IgD-negative memory B cell (primary cell): ENCODE measurements at regions not wholly inside any gene's neighbourhood (a gene's known extent, or its start where the extent isn't known, plus 50 kb on each side); places are given as distances from the start of the nearest gene placed in this dataset.

Source experiments
- H3K27ac Mint-ChIP-seq, 3 donors: one replicate each; pipeline ENCODE4 v1.8.0; 2020 to 2022; ENCODE audit warnings: mild to moderate bottlenecking in 3 of 3, mixed read lengths in 3 of 3, moderate library complexity in 1 of 3
- H3K27me3 Mint-ChIP-seq: one replicate; pipeline ENCODE4 v1.8.0; 2021; ENCODE audit warnings: mixed read lengths
- H3K36me3 Mint-ChIP-seq: one replicate; pipeline ENCODE4 v1.8.0; 2020; ENCODE audit warnings: mild to moderate bottlenecking, mixed read lengths
- H3K4me1 Mint-ChIP-seq, 3 donors: one replicate each; pipeline ENCODE4 v1.8.0; 2020 to 2022; ENCODE audit warnings: mixed read lengths in 3 of 3, mild to moderate bottlenecking in 1 of 3
- H3K4me3 Mint-ChIP-seq, 4 donors: one replicate each; pipeline ENCODE4 v1.8.0; 2020 to 2022; ENCODE audit warnings: mild to moderate bottlenecking in 4 of 4, mixed read lengths in 4 of 4, moderate library complexity in 3 of 4
- H3K9me3 Mint-ChIP-seq, 3 donors: one replicate each; pipeline ENCODE4 v1.8.0; 2020 to 2021; ENCODE audit warnings: mixed read lengths in 3 of 3, mild to moderate bottlenecking in 1 of 3

DNA sequence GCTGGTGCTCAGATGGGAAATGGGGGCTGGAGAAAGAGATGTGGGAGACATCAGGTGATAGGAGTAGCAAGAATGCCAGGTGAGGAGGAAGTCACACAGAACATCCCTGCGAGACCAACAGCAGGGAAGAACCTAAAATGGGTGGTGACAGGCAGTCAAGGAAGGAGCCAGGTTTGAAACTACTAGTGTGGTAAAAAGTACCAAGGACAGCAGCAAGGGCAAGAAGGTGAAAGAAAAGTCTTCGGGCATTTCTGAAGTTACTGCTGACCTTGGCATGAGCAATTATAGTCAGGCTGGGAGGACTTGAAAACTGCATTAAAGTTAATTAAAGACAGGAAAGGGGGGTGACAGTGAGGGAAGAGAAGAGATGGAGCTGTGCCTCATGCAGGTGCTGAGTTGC, 410.4 kb downstream of the RAD51AP2 start:
- Mint-ChIP-seq H3K36me3 (no peaks in the 10 kb centered on the region), H3K9me3 (no peaks in the 10 kb centered on the region), H3K27ac (no peak overlapping the region), H3K4me3 (no peak overlapping the region), H3K27me3 (peaks cover 1% of the 10 kb centered on the region), H3K4me1 (peaks cover 8 to 25% (median 14%) of the 10 kb centered on the region in 3 donors)

DNA sequence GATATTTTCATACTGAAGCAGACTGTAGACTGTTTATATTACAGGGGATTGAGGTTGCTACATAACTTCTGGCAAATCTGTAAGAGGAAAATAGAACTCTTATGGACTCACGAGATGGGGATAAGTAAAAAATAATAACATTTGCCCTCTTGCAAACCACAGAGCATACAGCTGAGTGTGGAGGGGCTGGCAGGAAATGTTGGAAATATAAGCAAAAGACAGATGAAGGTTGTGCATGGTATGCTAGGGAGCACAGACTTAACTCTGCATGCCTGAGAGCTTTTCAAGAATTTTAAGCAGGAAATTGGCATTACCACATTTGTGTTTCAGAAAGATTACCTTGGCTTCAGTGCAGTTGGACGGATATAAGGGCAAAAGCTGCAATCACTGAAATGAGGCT, 411.1 kb downstream of the RAD51AP2 start:
- Mint-ChIP-seq H3K9me3 (no peaks in the 10 kb centered on the region), H3K4me1 (peaks cover 8 to 25% (median 14%) of the 10 kb centered on the region in 3 donors), H3K27me3 (peaks cover 1% of the 10 kb centered on the region), H3K36me3 (no peaks in the 10 kb centered on the region), H3K4me3 (no peak overlapping the region), H3K27ac (no peak overlapping the region)

DNA sequence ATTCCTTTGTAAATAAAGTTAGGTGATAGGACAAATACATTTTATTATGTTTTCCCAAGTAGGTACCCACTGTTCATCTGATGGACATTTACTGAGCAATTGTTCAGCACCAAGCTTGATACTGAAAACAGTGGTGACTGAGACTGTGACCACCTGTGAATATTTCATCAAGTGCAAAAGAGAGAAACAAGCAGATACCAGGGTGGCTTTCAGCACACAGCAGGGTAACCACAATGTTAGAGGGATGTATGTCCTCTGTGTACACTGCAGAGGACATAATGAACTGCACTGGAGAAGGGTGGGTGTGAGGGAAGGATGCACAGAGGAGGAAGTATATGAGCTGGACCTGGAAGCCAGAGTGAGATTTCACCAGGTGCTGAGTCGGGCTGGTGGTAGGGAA, 411.8 kb downstream of the RAD51AP2 start:
- peaks cover 1% of the 10 kb centered on the region for H3K27me3 Mint-ChIP-seq
- no peaks in the 10 kb centered on the region for H3K36me3 Mint-ChIP-seq
- peaks cover 8 to 25% (median 14%) of the 10 kb centered on the region in 3 donors for H3K4me1 Mint-ChIP-seq
- no peak overlapping the region for H3K4me3 Mint-ChIP-seq
- no peaks in the 10 kb centered on the region for H3K9me3 Mint-ChIP-seq
- H3K27ac Mint-ChIP-seq: no peak overlapping the region

DNA sequence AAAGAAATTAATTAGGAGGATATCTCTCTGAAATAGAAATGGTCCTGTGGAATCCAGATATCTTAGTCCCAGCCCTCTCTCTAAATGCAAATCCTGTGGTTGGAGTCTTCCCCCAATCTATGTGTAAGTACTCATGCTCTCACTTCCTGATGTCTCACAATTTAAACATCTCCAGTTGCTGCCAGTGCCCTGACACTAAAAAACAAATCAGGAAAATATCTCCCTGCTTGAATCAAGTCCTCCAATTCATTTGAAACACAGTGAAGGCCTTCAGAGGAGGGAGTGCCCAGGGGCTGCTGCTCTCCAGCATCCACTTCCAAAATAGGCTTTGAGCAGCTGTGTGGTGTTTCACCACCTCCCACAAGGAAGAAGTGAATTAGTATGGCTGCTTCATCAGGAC, 413.8 kb downstream of the RAD51AP2 start:
- Mint-ChIP-seq H3K27me3 (peaks cover 1% of the 10 kb centered on the region), H3K27ac (no peak overlapping the region), H3K4me1 (peaks cover 8 to 25% (median 14%) of the 10 kb centered on the region in 3 donors), H3K4me3 (peak overlapping the region in 1 of 4 donors; percentile 7), H3K9me3 (no peaks in the 10 kb centered on the region), H3K36me3 (no peaks in the 10 kb centered on the region)

DNA sequence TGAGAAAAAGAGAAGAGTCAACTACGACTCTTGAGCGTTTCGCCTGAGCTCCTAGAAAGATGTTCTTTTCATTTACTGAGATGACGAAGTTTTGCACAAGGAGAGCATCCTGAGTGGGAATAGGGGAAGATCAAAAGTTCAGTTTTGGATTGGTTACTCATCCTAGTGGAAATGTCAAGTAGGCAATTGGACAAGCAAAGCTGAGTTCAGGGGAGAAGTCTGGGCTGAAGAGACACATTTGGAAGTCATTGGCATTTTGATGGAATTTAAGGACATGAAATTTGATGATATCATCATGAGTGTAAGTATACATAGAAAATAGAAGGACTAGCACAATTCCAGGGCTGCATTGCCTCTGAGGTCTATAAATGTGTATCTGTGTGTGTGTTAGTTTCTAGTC, 416.6 kb downstream of the RAD51AP2 start:
- Mint-ChIP-seq H3K9me3 (no peaks in the 10 kb centered on the region), H3K4me3 (no peak overlapping the region)

DNA sequence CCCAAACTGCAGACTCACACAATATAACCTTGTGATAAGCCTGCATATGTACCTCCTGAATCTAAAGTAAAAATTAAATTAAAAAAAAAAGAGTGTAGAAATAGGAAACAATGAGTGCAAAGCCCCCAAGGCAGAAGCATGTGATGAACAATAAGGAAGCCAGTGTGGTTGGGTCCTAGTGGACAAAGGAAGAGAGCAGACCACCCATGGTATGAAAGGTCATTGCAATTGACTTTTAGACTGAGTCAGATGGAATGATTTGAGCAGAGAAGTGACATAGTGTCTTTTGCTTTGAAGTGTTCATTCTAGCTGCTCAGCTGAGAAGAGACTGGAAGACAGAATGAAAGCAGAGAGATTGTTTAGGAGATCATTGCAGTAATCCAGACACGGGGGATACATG, 417.1 kb downstream of the RAD51AP2 start:
- Mint-ChIP-seq H3K4me1 (peaks cover 8 to 20% (median 11%) of the 10 kb centered on the region in 3 donors), H3K4me3 (no peak overlapping the region), H3K9me3 (no peaks in the 10 kb centered on the region), H3K27me3 (no peaks in the 10 kb centered on the region), H3K27ac (no peak overlapping the region), H3K36me3 (no peaks in the 10 kb centered on the region)

More for the DNA sequence above, 416.6 kb downstream of the RAD51AP2 start:
- H3K4me1 Mint-ChIP-seq: peaks cover 8 to 20% (median 11%) of the 10 kb centered on the region in 3 donors
- H3K36me3 Mint-ChIP-seq: no peaks in the 10 kb centered on the region
- no peak overlapping the region for H3K27ac Mint-ChIP-seq
- no peaks in the 10 kb centered on the region for H3K27me3 Mint-ChIP-seq

DNA sequence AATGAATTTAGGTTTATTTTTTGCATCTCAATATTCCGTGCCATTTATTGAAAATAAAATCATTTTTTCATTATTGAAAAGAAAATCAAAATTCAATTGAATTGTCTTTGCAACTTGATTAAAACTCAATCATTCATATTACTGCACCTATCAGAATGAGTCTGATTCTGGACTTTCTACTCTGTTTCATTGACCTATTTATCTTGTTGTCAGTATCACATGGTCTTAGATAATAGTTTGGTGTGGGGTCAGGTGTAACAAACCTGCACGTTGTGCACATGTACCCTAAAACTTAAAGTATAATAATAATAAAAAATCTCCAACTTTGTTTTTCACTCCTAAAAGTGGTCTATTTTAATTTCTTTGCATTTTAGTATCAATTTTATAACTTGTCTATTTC, 422.9 kb downstream of the RAD51AP2 start:
- no peak overlapping the region for H3K4me3 Mint-ChIP-seq
- H3K36me3 Mint-ChIP-seq: no peaks in the 10 kb centered on the region
- H3K9me3 Mint-ChIP-seq: peaks cover 0 to 4% (median 0%) of the 10 kb centered on the region in 3 donors
- H3K4me1 Mint-ChIP-seq: no peaks in the 10 kb centered on the region
- H3K27ac Mint-ChIP-seq: no peak overlapping the region
- peaks cover 1% of the 10 kb centered on the region for H3K27me3 Mint-ChIP-seq

DNA sequence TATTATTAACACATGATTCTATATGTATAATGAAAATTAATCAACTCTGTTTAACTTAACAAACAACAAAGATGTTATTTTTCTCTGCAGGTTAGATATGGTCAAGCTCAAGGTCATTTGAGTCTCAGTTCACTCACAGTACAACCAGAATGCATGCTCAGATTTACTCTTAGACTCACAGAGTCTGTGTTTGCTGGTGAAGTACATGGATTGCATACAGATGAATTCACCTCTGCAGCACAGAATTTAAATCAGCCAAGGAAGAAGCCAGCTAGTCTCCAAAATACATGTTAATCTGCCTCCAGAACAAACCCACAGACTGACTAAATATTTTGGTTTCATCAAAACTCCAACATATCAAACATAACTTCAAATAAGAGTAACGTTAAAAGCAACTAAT, 424.5 kb downstream of the RAD51AP2 start:
- no peak overlapping the region for H3K27ac Mint-ChIP-seq
- peaks cover 0 to 4% (median 0%) of the 10 kb centered on the region in 3 donors for H3K9me3 Mint-ChIP-seq

DNA sequence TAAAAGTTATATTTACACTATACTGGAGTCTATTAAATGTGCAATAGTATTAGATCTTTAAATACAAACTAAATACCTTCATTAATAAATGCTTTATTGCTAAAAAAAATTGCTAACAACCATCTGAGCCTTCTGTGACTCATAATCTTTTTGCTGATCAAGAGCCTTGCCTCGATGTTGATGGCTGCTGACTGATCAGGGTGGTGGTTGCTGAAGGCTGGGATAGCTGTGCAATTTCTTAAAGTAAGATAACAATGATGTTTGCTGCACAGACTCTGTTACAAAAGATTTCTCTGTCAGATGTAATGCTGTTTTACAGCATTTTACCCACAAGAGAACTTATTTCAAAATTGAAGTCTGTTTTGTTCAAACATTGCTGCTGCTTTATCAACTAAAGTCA, 421.4 kb upstream of the CYRIA start:
- no peak overlapping the region for H3K4me3 Mint-ChIP-seq
- peaks cover 0 to 4% (median 4%) of the 10 kb centered on the region in 3 donors for H3K9me3 Mint-ChIP-seq
- H3K36me3 Mint-ChIP-seq: no peaks in the 10 kb centered on the region
- H3K27me3 Mint-ChIP-seq: peaks cover 3% of the 10 kb centered on the region
- no peaks in the 10 kb centered on the region for H3K4me1 Mint-ChIP-seq
- no peak overlapping the region for H3K27ac Mint-ChIP-seq

More for the DNA sequence above, 424.5 kb downstream of the RAD51AP2 start:
- no peaks in the 10 kb centered on the region for H3K36me3 Mint-ChIP-seq
- peaks cover 1% of the 10 kb centered on the region for H3K27me3 Mint-ChIP-seq
- H3K4me1 Mint-ChIP-seq: no peaks in the 10 kb centered on the region
- no peak overlapping the region for H3K4me3 Mint-ChIP-seq

DNA sequence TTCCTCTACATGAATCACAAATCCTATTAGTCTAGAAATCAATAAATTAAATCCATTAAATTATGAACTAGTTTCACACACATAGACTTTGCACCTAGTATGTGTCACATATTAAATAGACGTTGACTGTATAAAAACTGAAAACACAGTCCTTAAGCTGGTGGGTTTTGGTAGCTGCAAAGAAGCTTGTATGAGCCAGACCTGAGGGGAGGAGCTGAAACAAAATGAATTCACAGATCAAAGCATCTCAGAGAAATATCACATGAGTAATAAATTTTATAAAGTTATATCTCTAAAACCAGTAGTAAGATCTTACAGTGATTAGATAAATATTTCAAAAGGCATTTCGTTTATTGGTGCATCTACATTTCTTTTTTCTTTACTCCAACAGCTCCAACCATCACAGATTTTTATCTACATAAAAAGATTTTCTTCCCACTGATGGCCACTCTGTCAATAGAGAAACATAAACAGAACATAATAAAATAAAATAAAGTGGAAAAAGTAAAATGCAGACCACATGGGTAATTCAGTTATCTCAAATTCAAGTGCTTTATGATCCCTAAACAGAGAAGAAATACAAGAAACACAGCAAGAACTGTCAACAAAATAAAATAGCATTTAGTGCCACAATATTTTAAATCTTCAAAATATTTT, 420.0 kb upstream of the CYRIA start:
- H3K36me3 Mint-ChIP-seq: no peaks in the 10 kb centered on the region
- peaks cover 3% of the 10 kb centered on the region for H3K27me3 Mint-ChIP-seq
- no peak overlapping the region for H3K4me3 Mint-ChIP-seq
- peaks cover 0 to 4% (median 4%) of the 10 kb centered on the region in 3 donors for H3K9me3 Mint-ChIP-seq
- H3K4me1 Mint-ChIP-seq: no peaks in the 10 kb centered on the region
- peak overlapping the region in 1 of 3 donors; percentile 50 for H3K27ac Mint-ChIP-seq

DNA sequence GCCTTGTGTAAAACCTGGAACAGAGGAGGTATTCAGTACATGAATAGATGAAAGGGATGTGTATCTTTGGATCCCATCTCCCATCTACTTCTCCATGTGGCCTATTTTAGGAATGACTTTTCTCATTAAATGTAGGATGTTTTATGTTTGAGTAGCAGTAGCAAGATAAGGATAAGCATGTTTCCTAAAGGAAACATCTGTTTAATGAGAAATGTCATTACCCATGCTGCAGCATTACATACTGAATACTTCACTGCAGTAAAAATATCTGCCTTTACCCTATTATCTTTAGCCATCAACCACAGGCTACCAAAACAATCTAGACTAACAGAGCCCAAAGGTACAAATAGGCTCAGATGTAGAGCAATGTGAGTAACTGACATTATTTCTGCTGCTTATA, 419.2 kb upstream of the CYRIA start:
- Mint-ChIP-seq H3K27ac (no peak overlapping the region), H3K4me3 (no peak overlapping the region), H3K4me1 (no peaks in the 10 kb centered on the region), H3K9me3 (peaks cover 7 to 10% (median 10%) of the 10 kb centered on the region in 3 donors), H3K36me3 (no peaks in the 10 kb centered on the region), H3K27me3 (peaks cover 3% of the 10 kb centered on the region)

DNA sequence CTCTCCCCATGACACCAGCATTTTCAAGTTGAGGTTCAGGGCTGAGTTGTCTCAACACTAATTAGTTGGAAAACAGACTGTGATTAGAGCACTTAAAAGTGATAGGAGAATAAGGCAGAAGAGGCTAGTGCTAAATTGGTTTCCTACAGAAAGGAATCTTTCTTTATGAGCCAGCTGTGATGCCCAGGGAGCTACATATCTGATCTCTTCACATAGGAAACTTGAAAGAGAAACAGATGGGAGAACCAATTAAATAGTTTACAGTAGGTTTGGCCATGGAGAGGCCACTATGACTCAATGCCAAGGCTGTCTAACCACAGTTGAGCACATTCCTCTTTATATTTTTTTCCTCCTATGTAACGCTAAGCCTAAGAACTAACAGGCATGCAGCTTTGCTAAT, 418.3 kb upstream of the CYRIA start:
- Mint-ChIP-seq H3K4me3 (no peak overlapping the region), H3K27me3 (peaks cover 3% of the 10 kb centered on the region), H3K27ac (no peak overlapping the region), H3K36me3 (no peaks in the 10 kb centered on the region), H3K4me1 (no peaks in the 10 kb centered on the region), H3K9me3 (peaks cover 10 to 13% (median 13%) of the 10 kb centered on the region in 3 donors)

DNA sequence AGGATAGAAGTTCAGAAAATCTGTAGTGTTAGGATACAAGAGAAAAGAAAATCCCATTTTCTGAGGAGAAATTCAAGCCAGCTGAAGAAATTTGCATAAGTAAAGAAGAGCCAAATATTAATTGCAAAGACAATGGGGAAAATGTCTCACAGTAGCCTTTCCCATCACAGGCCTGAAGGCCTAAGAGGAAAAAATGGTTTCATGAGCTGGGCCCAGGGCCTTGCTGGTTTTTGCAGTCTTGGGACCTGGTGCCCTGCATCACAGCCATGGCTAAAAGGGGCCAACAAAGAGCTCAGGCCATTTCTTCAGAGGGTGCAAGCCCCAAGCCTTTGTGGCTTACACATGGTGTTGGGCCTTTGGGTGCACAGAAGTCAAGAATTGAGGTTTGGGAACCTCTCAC, 413.6 kb upstream of the CYRIA start:
- no peaks in the 10 kb centered on the region for H3K4me1 Mint-ChIP-seq
- H3K36me3 Mint-ChIP-seq: no peaks in the 10 kb centered on the region
- peaks cover 9 to 23% (median 19%) of the 10 kb centered on the region in 3 donors for H3K9me3 Mint-ChIP-seq

DNA sequence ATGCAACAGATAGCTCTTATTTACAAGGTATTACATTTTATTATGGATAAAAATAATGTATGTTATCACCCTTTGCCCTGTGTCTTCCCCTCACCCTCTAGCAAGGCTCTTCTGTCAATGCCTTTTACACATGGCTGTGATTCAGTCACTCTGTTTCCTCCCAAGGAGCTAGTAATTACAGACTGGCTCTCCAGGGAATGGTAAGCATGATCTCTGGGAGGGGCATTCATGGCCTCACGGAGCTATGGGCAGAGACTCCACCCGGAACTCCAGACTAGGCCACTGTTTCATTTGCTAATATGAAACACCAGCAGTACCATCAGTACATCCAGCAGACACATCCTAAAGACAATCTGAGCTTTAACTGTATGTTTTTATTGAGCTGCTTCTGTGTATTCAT, 410.9 kb upstream of the CYRIA start:
- Mint-ChIP-seq H3K4me3 (no peak overlapping the region), H3K27ac (peak overlapping the region in 1 of 3 donors; percentile 25), H3K36me3 (no peaks in the 10 kb centered on the region), H3K9me3 (peaks cover 9 to 27% (median 17%) of the 10 kb centered on the region in 3 donors), H3K4me1 (no peaks in the 10 kb centered on the region), H3K27me3 (no peaks in the 10 kb centered on the region)

More for the DNA sequence above, 413.6 kb upstream of the CYRIA start:
- H3K27me3 Mint-ChIP-seq: no peaks in the 10 kb centered on the region
- no peak overlapping the region for H3K27ac Mint-ChIP-seq
- no peak overlapping the region for H3K4me3 Mint-ChIP-seq

DNA sequence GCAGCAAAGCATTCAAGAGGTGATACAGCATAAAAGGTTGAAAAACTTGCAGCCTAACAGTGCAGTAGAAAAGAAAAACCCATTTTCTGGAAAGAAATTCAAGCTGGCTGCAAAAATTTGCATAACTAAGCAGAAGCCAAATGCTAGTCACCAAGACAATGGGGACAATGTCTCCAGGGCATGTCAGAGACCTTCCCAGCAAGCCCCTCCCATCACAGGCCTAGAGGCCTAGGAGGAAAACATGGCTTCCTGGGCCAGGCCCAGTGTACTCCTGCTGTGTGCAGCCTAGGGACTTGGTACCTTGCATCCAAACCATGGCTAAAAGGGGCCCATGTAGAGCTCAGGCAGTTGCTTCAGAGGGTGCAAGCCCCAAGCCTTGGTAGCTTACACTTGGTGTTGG, 405.1 kb upstream of the CYRIA start:
- H3K36me3 Mint-ChIP-seq: peaks cover 2% of the 10 kb centered on the region
- H3K27me3 Mint-ChIP-seq: no peaks in the 10 kb centered on the region
- peaks cover 4 to 11% (median 6%) of the 10 kb centered on the region in 3 donors for H3K9me3 Mint-ChIP-seq
- H3K4me3 Mint-ChIP-seq: no peak overlapping the region
- H3K4me1 Mint-ChIP-seq: no peaks in the 10 kb centered on the region
- H3K27ac Mint-ChIP-seq: no peak overlapping the region

DNA sequence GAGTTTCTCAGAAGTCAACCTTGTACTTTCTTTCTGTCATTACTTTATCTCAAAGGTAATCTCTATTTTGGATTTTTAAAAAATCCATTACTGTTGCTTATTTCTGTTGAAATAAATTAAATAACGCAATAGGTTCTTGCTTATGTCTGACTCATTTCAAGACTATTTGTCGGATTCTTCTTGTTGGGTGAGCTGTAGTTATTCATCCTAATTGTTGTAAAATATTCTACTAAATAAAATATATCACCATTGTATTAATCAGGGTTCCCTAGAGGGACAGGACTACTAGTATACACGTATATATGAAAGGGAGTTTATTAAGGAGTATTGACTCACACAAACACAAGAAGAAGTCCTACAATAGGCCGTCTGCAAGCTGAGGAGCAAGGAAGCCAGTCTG, 403.9 kb upstream of the CYRIA start:
- Mint-ChIP-seq H3K36me3 (peaks cover 2% of the 10 kb centered on the region), H3K9me3 (peaks cover 4 to 11% (median 6%) of the 10 kb centered on the region in 3 donors), H3K4me3 (no peak overlapping the region), H3K4me1 (no peaks in the 10 kb centered on the region), H3K27ac (no peak overlapping the region), H3K27me3 (no peaks in the 10 kb centered on the region)
